GM18907 (cell line): ENCODE measurements at regions not wholly inside any gene's neighbourhood (a gene's known extent, or its start where the extent isn't known, plus 50 kb on each side); places are given as distances from the start of the nearest gene placed in this dataset.

Experiments
- ATAC-seq: cut with Tn5 transposase; IDR thresholded peaks from one replicate; pipeline ENCODE4 v1.9.1; 2021; ENCODE audit warnings: mild to moderate bottlenecking, moderate library complexity; ENCODE audit not compliant: unreplicated experiment

- no peak for ATAC-seq
Observed at GRCh38 chr5:174282391-174282790, 236.9 kb downstream of the NSG2 start.

DNA sequence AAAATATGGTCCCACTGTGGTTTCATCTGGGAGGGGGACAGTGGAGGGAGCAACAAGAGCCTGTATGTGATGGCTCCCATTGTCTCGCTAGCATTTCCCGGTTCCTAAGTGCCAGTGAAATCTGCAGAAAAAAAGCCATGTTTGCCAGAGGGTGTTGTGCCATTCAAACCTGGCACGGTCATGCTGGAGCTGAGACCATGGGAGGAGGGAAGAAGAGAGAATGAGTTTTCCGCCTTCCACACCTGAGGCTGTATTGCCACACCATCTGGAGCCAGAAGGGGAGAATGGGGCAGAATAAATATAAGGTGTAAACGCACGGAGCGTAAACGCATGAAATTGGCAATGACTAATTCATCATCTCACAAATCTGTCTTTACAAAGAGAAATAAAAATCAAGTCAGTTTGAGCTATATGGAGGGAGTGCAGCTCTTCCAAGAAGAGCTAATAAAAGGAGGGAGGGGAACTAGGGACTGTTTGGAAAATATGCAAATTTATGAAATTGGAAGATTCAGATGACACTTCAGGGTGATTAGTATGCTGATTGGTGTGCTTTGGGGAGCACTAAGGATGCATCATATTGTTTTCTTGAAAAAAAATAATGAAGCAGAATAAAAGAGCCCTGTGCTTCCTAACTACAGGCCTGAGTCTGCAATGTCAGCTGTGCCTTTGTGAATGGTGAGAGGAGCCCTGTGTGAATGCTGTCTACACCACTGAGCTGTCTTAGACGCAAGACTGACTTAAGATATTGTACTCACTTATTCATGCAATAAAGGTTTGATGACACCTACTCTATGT lies 237.9 kb downstream of the NSG2 start:
- ATAC-seq: no peak

DNA sequence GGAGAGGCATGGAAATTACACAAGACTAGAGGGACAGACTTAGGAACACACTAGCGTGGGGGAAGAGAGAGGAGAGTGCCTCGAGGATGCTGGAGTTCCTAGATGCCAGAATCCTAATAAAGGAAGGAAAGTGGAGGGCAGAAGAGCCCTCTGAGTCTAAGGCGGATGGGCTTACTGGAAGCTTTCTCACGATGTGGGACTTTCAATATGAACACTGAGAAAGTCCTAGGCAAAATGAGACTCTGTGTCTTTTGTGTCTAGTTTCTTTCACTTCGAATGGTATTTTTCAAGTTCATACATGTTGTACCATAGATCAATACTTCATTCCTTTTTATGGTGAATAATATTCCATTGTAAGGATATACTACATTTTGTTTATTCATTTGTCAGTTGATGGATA lies 239.4 kb downstream of the NSG2 start:
- ATAC-seq: no peak

GRCh38 chr5:174287761-174288160 lies 242.3 kb downstream of the NSG2 start:
- no peak for ATAC-seq

- no peak for ATAC-seq
Observed at GRCh38 chr5:174288439-174288838, 242.9 kb downstream of the NSG2 start.

GRCh38 chr5:174291162-174291561 lies 245.7 kb downstream of the NSG2 start:
- ATAC-seq: no peak

DNA sequence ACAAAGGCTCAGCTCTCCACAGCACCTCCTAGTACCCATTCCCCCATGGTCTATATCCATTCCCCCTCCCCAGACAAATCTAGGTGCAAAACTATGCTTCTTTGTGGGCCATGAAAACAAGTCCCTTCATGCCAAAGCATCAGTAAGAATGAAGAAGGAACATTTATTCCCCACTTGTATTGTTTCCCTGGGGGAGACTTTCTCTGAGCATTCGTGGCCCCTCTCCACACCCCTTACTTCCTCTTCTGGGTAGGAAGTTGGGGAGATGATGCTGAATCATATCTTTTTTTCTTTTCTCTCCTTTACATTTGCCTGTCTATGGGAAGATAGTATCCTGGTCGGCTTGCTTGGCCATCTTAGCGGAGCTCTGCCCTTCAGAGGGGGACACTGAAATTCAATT lies 246.8 kb downstream of the NSG2 start:
- no peak for ATAC-seq

- ATAC-seq: no peak
Observed at GRCh38 chr5:174293006-174293405, 247.5 kb downstream of the NSG2 start.

- no peak for ATAC-seq
Observed at GRCh38 chr5:174293481-174293880, 248.0 kb downstream of the NSG2 start.

GRCh38 chr5:174294891-174295620 lies 249.6 kb downstream of the NSG2 start:
- ATAC-seq: no peak

GRCh38 chr5:174295702-174296436 lies 250.4 kb downstream of the NSG2 start:
- ATAC-seq: no peak

GRCh38 chr5:174300118-174300940 lies 254.8 kb downstream of the NSG2 start:
- no peak for ATAC-seq

GRCh38 chr5:174300941-174301761 lies 255.6 kb downstream of the NSG2 start:
- no peak for ATAC-seq

DNA sequence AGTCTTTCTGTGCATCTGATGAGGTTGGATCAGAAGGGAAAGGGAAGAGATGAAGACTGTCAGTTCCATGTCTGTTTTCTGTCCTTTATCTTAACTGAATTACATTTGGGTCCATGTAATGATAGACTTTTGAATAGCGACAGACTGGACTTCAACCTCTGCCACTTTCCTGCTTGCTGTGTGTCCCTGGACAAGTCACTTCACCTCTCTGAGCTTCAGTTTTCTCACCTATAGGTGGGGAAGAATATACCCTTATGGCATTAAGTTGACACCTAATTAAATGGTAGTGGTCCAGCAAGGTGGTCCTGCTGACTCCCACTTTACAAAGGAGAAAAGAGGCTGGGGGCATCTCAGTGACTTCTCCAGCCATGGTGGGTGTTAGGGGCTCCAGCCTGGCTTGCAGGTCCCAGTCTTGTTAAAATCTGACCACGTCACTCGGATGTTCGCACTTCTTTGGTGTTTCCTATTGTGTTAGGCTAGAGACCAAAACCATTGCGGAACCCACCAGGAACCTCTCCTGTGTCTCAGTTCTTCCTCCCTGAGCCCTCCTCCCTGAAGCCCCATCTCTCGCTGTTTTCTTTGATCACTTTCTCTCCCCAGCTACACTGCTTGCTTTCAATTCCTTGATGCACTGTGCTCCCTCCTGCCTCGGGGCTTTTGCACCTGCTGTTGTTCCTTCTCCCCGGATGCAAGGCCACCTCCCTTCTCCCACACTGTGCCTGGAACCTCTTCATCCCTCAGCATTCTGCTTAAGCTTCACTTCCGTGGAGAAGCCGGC lies 256.5 kb downstream of the NSG2 start:
- no peak for ATAC-seq

DNA sequence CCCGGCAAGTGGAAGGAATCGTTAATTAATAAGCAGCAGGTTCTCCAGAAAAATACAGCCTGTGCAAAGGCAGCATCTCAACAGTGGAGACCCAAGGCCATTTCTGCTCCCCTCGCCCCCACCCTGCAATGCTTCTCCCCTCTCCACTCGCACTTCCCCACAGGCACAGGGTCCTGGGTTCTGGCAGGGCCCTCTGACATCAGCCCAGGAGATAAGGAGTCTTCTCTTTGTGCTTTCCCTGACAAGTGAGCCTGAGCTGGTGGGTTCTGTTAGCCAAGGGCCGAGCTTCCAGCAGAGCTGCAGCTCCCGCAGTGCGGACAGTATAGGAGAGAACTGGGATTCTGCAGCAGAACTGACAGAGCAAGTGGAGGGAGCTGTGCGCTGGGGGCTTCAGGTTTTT lies 257.5 kb downstream of the NSG2 start:
- ATAC-seq: no peak

GRCh38 chr5:174303437-174304045 lies 258.0 kb downstream of the NSG2 start:
- no peak for ATAC-seq

- no peak for ATAC-seq
Observed at GRCh38 chr5:174305241-174305681, 259.8 kb downstream of the NSG2 start.

- no peak for ATAC-seq
Observed at GRCh38 chr5:174306345-174307030, 261.0 kb downstream of the NSG2 start.
